ENCODE measurements at regions not wholly inside any gene's neighbourhood (a gene's known extent, or its start where the extent isn't known, plus 50 kb on each side); places are given as distances from the start of the nearest gene placed in this dataset.

DNA sequence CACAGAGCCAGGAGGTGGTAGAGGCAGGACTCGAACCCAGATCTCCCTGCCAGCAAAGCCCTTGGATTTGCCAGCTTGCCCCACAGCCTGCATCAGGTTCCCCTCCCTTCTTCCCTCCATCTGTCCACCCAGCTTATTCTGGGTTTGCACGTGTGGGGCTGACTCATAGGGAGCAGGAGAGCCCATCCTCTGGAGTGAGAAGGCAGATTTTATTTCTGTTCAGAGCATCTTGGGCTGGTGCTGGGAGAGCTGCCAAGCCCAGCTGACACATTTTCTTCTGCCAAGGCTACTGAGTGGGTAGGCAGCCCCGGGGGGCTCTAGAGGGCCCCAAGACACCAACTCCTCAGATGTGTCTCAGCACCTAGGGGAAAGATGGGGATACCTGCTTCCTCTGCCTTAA, 106.3 kb upstream of the CRHR1 start:
- TF ChIP-seq POLR2A (IDR thresholded peaks at IDR 0.05; ENCODE audit: low read depth, low read length): no peak
- no peak for FAIRE-seq
- DNase-seq (ENCODE audit: insufficient read length, low spot score): peak; percentile 31

DNA sequence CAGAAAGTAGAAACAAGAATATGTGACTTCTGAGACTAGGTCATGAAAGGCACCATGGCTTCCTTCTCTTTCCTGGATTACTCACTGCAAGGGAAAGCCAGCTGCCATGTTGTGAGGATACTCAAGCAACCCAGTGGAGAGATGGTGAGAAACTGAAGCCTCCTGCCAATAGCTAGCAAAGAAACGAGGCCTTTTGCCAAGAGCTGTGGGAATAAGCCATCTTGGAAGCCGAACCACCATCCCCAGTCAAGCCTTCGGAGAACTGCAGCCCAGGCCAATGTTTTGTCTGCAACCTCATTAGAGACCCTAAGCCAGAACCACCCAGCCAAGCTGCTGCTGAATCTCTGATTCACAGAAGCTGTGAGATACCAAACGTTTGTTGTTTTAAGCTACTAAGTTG, 104.7 kb upstream of the CRHR1 start:
- FAIRE-seq: no peak
- no peak for DNase-seq (ENCODE audit: insufficient read length, low spot score)
- no peak for TF ChIP-seq POLR2A (IDR thresholded peaks at IDR 0.05; ENCODE audit: low read depth, low read length)

DNA sequence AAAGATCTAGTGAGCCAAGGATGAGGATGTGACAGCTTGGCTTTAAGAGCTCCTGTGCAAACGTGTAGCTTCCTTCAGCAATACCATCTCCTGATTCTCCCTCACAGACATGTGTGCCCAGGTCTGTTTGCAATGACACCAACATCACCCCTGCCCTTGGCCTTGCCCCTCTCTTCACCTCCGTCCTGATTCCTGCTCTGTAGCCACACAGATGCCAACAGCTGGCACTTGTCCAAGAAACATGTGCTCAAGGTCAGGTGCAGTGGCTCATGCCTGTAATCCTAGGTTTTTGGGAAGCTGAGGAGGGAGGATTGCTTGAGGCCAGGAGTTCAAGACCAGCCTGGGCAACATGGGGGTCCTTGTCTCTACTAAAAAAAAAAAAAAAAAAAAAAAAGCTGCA, 103.8 kb upstream of the CRHR1 start:
- FAIRE-seq: no peak
- no peak for DNase-seq (ENCODE audit: insufficient read length, low spot score)
- no peak for TF ChIP-seq POLR2A (IDR thresholded peaks at IDR 0.05; ENCODE audit: low read depth, low read length)

DNA sequence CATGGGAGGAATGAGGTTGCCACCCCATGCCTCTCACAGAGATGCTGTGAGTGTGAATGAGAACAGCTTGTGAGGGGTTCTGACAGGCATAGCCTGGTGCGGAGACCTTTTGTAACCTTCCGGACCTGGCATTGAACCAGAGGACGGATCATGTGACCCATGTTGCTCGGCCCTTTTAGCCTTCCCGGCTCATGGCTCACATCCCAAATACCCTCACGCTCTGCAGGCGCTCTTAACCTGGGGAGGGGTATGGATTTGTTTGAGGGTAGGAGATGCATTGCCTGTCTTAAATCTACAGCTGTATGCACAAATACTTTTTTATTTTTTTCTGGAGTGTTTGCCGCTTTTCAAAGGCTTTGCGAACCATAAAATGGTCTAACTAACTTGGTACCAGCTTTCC, 102.4 kb upstream of the CRHR1 start:
- no peak for TF ChIP-seq POLR2A (IDR thresholded peaks at IDR 0.05; ENCODE audit: low read depth, low read length)
- DNase-seq (ENCODE audit: insufficient read length, low spot score): no peak
- FAIRE-seq: no peak

DNA sequence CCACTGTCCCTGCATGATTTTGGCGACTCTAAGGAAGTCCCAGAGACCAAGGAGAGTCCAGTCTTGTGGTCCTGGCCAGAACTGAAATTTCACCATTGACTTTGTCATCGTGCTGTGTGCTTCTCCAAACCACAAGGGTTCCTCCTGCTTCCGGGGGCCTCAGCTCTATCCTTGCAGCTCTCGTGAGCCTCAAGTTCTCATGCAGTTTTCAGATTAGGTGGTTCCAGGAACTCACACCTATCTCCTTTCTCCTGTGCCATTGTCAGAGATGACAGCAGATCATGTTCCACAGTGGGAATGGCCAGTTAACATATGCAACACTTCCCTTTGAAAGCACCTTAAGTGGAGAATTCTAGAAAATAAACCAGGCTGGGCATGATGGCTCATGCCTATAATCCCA, 97.9 kb upstream of the CRHR1 start:
- no peak for FAIRE-seq
- DNase-seq (ENCODE audit: insufficient read length, low spot score): no peak
- TF ChIP-seq POLR2A (IDR thresholded peaks at IDR 0.05; ENCODE audit: low read depth, low read length): no peak

DNA sequence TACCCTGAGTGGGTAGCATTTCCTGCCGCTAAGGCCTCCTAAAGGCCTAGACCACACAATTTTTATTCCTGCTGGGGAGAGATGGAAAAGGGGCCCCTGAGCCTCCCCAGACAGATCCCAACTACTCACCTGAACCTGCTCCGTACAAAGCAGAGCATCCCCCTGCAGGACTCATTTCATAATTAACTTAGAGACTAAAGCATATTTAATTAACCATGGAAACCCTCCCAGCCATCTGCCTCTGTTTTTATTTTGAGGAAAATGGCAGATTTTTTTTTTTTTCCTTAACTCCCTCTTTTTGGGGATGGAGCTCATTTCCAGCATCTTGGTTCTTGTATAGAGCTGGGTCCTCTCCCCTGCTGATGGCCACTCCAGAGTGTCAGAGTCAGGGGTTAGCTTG, 96.5 kb upstream of the CRHR1 start:
- FAIRE-seq (no peak), DNase-seq (ENCODE audit: insufficient read length, low spot score) (no peak)
- TF ChIP-seq POLR2A (IDR thresholded peaks at IDR 0.05; ENCODE audit: low read depth, low read length): no peak

DNA sequence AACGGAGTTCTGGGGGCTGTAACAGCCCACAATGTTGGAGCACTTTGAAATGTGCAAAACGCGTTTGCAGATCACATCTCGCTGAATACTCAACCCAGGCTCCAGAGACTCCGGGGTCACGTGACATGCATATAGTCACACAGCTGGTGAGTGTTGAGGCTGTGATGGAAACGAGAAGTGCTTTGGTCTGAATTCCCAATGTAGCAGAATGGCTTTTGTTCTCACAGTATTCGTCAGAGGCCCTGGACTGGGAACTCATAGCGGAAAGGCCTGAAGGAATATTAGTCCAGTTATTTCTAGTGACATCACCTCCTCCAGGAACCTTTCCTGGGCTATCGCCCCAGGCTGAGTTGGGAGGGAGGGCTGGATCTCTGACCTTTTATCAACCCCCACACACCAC, 95.8 kb upstream of the CRHR1 start:
- FAIRE-seq: no peak
- DNase-seq (ENCODE audit: insufficient read length, low spot score): no peak
- TF ChIP-seq POLR2A (IDR thresholded peaks at IDR 0.05; ENCODE audit: low read depth, low read length): no peak

DNA sequence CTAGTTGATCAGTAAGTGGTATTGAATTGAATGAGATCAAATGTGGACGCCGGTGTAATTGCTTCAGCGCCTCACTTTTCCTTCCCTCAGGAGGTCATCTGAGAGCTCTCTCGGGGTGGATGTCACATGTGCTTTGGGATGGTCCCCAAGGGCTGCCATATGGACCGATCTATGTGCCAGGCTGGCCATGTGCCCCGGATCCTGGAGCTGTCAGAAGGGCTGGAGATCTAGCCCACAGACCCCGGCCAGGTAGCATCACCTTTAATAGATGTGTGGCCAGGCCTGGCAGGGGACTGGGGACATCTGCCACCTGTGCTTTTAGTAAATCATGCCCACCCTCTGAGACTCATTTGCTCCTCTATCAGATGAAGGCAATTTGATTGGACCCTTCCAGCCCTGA, 95.3 kb upstream of the CRHR1 start:
- FAIRE-seq: no peak

DNA sequence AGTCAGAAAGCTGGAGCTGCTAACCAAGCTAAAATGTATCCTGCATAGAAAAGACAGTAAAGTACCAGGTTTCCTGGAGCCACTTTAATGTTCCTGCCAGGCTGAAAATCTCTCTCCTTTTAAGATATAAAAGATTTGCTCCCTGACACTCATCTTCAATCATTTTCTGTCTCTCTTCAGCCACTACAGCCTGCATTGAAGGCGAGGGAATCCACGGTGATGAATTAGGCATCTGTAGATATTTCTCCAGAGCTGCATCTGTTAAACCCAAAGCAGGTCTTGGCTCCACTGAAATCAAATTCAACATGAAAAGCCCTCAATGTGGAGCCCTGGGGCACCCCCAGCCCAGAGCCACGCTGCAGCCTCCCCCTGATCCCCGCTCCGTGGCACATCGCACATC, 94.7 kb upstream of the CRHR1 start:
- TF ChIP-seq POLR2A (IDR thresholded peaks at IDR 0.05; ENCODE audit: low read depth, low read length): no peak
- FAIRE-seq: no peak
- no peak for DNase-seq (ENCODE audit: insufficient read length, low spot score)

More for the DNA sequence above, 95.3 kb upstream of the CRHR1 start:
- no peak for DNase-seq (ENCODE audit: insufficient read length, low spot score)
- TF ChIP-seq POLR2A (IDR thresholded peaks at IDR 0.05; ENCODE audit: low read depth, low read length): no peak

DNA sequence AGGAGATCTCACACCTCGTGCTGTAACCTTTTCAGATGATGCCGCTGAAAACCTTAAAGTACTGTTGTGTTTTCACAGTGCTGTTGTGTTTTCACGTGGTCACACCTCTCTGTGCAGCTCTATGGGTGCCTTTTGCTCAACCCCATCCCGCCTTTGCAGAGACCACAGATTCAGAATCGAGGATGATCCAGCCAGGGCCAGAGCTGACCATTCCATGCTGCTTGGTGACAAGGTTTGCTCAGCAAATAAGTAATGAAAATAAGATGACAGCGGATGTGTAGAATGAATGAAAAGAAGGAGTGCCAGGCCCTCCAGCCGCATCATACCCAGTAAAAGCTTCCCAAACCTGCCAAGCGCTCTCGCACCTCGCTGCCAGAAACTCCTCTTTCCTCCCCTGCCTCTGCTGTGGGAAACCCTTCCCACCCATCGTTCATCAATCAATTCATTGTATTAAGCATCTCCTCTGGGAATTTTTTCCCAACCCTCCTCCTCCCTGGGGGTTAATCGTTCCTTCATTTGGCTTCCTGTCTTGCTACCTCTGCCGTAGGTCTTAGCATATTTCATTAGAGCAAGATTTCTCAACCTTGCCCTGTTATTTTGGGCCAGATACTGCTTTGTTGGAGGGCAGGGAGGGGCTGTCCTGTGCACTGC, 93.4 kb upstream of the CRHR1 start:
- FAIRE-seq (no peak), DNase-seq (ENCODE audit: insufficient read length, low spot score) (no peak)
- no peak for TF ChIP-seq POLR2A (IDR thresholded peaks at IDR 0.05; ENCODE audit: low read depth, low read length)

DNA sequence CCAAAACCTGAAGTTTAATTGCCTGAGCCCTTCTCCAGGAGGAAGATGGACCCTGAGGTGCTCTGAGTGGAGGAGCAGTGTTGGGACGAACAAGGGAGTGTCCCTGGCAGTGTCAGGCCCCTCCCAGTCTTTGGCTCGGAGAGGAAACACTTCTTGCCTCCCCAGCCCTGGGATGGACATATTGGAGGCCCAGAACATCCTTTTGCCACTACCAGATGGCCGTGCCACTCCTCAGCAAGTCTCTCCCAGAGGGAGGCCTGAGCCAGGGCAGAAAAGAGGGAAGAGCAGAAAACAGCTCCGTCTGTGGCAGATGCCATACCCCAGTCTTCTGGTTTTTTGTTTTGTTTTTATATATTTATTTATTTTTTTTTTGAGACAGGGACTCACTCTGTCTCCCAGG, 91.5 kb upstream of the CRHR1 start:
- DNase-seq (ENCODE audit: insufficient read length, low spot score) (no peak), FAIRE-seq (no peak)
- no peak for TF ChIP-seq POLR2A (IDR thresholded peaks at IDR 0.05; ENCODE audit: low read depth, low read length)

DNA sequence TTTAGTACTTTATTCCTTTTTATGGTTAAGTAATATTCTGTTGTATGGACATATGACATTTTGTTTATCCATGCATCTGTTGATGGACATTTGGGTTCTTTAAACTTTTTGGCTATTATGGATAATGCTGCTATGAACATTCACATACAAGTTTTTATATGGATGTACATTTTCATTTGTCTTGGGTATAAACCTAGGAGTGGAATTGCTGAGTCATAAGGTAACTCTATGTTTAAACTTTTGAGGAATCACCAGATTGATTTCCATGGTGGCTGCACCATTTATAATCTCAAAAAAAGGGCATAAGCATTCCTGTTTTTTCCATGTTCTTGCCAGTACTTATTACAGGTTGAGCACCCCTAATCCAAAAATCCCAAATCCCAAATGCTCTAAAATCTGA, 90.3 kb upstream of the CRHR1 start:
- DNase-seq (ENCODE audit: insufficient read length, low spot score): no peak
- no peak for TF ChIP-seq POLR2A (IDR thresholded peaks at IDR 0.05; ENCODE audit: low read depth, low read length)
- FAIRE-seq: no peak

DNA sequence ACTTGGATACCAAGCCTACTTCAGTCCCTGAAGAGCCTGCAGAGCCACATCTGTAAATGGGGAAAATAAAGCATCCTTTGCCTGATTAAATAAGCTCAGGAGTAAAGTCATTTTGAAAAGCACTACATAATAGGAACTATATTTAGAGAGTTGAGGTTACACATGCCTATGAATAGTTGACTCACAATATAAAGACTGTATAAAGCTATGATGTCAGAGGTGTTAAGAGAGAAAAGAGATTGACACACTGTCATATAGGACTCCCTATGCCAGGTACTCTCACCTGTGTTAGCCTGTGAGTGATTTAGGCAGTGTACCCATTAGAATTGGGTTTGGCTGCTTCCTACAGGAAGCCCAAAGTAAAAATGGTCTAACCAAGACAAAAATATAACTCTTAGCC, 87.7 kb upstream of the CRHR1 start:
- TF ChIP-seq POLR2A (IDR thresholded peaks at IDR 0.05; ENCODE audit: low read depth, low read length): no peak
- FAIRE-seq: no peak
- no peak for DNase-seq (ENCODE audit: insufficient read length, low spot score)

DNA sequence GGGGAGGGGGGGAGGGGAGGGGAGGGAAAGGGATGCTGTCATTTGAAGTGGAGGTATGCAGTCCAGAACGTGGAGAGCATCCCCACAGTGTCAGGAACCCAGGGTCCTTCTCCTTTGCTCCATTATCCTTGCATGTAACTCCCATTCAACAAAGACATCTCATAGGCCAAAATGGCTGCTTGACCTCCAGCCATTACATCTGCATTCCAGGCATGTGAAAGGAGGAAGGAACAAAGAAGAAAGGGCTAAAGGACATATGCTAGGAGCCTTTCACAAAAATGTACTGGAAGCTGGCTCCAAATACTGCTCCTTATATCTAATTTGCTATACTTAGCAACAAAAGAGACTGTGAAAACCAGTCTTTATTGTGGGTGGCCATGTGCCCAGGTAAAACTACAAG, 87.0 kb upstream of the CRHR1 start:
- no peak for FAIRE-seq
- no peak for DNase-seq (ENCODE audit: insufficient read length, low spot score)
- no peak for TF ChIP-seq POLR2A (IDR thresholded peaks at IDR 0.05; ENCODE audit: low read depth, low read length)

DNA sequence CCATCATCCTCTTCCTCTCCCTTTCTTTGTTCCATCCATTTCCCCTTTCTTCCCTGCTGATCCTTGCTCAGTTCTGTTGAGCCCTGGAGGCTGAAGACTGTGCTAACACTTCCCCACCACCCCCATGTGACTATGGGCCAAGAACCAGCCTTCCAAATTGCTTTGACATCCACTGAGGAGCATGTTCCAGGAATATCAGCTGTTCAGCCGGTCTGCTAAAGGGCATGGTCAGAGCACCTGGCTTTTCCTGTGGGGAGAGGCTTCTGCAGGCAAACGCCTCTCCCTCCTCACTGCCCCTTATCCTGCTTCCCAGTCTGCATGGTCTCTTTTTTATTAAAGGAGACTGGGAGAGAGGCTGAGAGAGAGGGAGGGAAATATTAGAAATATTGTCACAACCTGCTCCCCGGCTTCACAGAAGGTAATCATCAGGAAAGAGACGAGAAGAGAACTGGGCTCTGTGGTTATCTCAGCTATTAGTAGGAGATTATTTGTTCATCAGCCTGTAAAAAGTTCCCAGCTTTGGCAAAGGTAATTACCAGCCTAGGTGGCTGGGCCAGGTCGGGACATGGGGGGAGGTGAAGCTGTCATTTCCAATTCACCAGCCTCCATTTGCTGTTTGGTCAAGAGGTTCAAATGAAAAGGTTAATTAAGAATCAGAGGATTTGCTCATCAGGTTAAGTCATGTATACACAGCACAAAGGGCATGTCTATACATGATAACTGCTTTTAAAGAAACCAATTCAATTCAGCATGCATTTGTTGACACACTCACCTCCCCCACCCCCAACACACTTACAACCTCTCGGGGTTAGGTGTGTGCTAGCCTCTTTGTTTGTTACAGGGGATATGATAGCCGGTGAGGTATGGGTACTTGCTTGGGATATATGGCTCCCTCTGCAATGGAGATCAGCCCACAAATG, 83.7 kb upstream of the CRHR1 start:
- DNase-seq (ENCODE audit: insufficient read length, low spot score): no peak
- no peak for FAIRE-seq
- TF ChIP-seq POLR2A (IDR thresholded peaks at IDR 0.05; ENCODE audit: low read depth, low read length): no peak

Data from H54 (cell line).